Body of pancreas (tissue), 4 donors: ENCODE measurements at regions not wholly inside any gene's neighbourhood (a gene's known extent, or its start where the extent isn't known, plus 50 kb on each side); places are given as distances from the start of the nearest gene placed in this dataset.
"Not testable (repeated sequence)": the region's sequence is repeated elsewhere in the genome, so short reads cannot be mapped to it uniquely, and the experiment has no call there.

Experiments used
- ATAC-seq: fragments of 150-250 bp; one replicate; pipeline ENCODE4 v1.9.1; 2016
- DNase-seq, 4 donors: peaks; one replicate each; pipeline ENCODE4 v3.0.0-alpha.2; 2019
- H3K27ac ChIP-seq, 4 donors: fragments of 200-600 bp; sonication (generic); 1 replicate in 3 of 4; 2 replicates in 1 of 4; pipeline versions ENCODE4 v1.5.1 to v1.6.1; 2016 to 2019; ENCODE audit warnings: mild to moderate bottlenecking in 1 of 4, mixed read lengths in 1 of 4, moderate library complexity in 1 of 4
- H3K27me3 ChIP-seq, 2 donors: fragments of 200-600 bp; sonication (generic); one replicate each; pipeline ENCODE4 v1.6.0; 2016; ENCODE audit warnings: mild to moderate bottlenecking in 1 of 2
- H3K36me3 ChIP-seq, 2 donors: fragments of 200-600 bp; sonication (generic); replicated peaks in 1 of 2; 2 replicates each; pipeline ENCODE4 v1.5.1; 2016; ENCODE audit warnings: low read depth in 2 of 2; ENCODE audit not compliant: insufficient read depth in 1 of 2
- H3K4me1 ChIP-seq: fragments of 200-600 bp; sonication (generic); one replicate; pipeline ENCODE4 v1.6.0; 2016
- H3K4me3 ChIP-seq, 2 donors: fragments of 200-600 bp; sonication (generic); 1 replicate in 1 of 2; 2 replicates in 1 of 2; pipeline ENCODE4 v1.5.1; 2016 to 2019
- H3K9me3 ChIP-seq, 3 donors: fragments of 200-600 bp; sonication (generic); 1 replicate in 2 of 3; 2 replicates in 1 of 3; pipeline ENCODE4 v1.5.1; 2016
- CTCF ChIP-seq, 7 experiments: fragments of 450-650 bp in 4 of 7; fragments of 200-600 bp in 3 of 7; sonication (generic) in 3 of 7; IDR thresholded peaks; one replicate each; pipeline ENCODE4 v1.5.1; 2016 to 2019; ENCODE audit warnings: antibody characterized with exemption in 7 of 7
- POLR2A ChIP-seq, 3 donors: fragments of 450-650 bp; IDR thresholded peaks; one replicate each; pipeline ENCODE4 v1.6.1; 2016; ENCODE audit warnings: antibody characterized with exemption in 3 of 3, mild to moderate bottlenecking in 2 of 3
- WGBS, 2 donors: methylation state at CpG; one replicate each; pipeline ENCODE4 v1.1.5; 2017; 5-methylcytosine and 5-hydroxymethylcytosine counted together
- intact Hi-C: fragments of 100-400 bp; cut with DNase I; formaldehyde crosslinking; loops from one replicate; pipeline ENCODE4 v1.15.1; 2023

DNA sequence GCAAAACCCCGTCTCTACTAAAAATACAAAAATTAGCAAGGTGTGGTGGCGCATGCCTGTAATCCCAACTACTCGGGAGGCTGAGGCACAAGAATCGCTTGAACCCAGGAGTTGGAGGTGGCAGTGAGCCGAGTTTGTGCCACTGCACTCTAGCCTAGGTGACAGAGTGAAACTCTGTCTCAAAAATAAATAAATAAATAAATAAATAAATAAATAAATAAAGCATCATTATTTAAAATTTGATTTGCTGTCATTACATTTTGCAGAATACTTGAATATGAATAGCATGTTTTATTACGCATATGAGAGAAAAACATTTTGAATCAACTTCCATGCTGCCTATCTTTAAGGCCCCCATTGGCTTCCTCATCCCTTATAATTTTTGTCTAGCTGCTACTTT, 53.4 kb upstream of the MED14 start:
- H3K27ac ChIP-seq, H3K36me3 ChIP-seq, DNase-seq, H3K4me1 ChIP-seq, intact Hi-C loops, ATAC-seq, H3K9me3 ChIP-seq, H3K4me3 ChIP-seq, H3K27me3 ChIP-seq: not testable (repeated sequence)
- 88% methylated on average over 6 of the region's 6 CpGs for WGBS, 2 donors

GRCh38 chrX:40792433-40792832, 57.1 kb upstream of the MED14 start:
- ATAC-seq (no peak), DNase-seq (no peak)
- H3K4me1 ChIP-seq, result no peaks in the 10 kb centered on the region
- intact Hi-C loops, result no loop called here
- TF ChIP-seq CTCF (IDR thresholded peaks at IDR 0.05), result no peak
- TF ChIP-seq POLR2A (IDR thresholded peaks at IDR 0.05), result no peak
- H3K9me3 ChIP-seq, result no peaks in the 10 kb centered on the region
- no peak overlapping the region for H3K27ac ChIP-seq
- no peaks in the 10 kb centered on the region for H3K27me3 ChIP-seq
- 40 to 70% methylated on average over 1 of the region's 1 CpG for WGBS, 2 donors
- H3K36me3 ChIP-seq, result no peaks in the 10 kb centered on the region
- H3K4me3 ChIP-seq, result no peak overlapping the region

- intact Hi-C loops, H3K27me3 ChIP-seq, DNase-seq, H3K36me3 ChIP-seq, ATAC-seq, H3K4me3 ChIP-seq, H3K9me3 ChIP-seq, H3K27ac ChIP-seq, H3K4me1 ChIP-seq: not testable (repeated sequence)
- WGBS, 2 donors, result 100% methylated on average over 1 of the region's 1 CpG; no CpG with 5 or more reads in 1 of the 2 donors
Observed at GRCh38 chrX:40794829-40795130, 59.4 kb upstream of the MED14 start.

GRCh38 chrX:40799745-40800144, 64.4 kb upstream of the MED14 start:
- H3K4me3 ChIP-seq, H3K9me3 ChIP-seq, H3K27me3 ChIP-seq, H3K27ac ChIP-seq, intact Hi-C loops, DNase-seq, H3K36me3 ChIP-seq, ATAC-seq, H3K4me1 ChIP-seq: not testable (repeated sequence)
- WGBS, 2 donors, result 30 to 63% methylated on average over 2 to 3 of the region's 3 CpGs

- DNase-seq (no peak), ATAC-seq (no peak)
- H3K36me3 ChIP-seq, result no peaks in the 10 kb centered on the region
- WGBS, 2 donors, result 72 to 78% methylated on average over 5 to 12 of the region's 13 CpGs
- H3K4me3 ChIP-seq, result no peak overlapping the region
- no peaks in the 10 kb centered on the region for H3K9me3 ChIP-seq
- H3K27me3 ChIP-seq, result no peaks in the 10 kb centered on the region
- no peak overlapping the region for H3K27ac ChIP-seq
- no peak for TF ChIP-seq CTCF (IDR thresholded peaks at IDR 0.05)
- TF ChIP-seq POLR2A (IDR thresholded peaks at IDR 0.05), result no peak
- intact Hi-C loops, result no loop called here
- H3K4me1 ChIP-seq, result no peaks in the 10 kb centered on the region
Observed at GRCh38 chrX:40805404-40805803, 70.1 kb upstream of the MED14 start.

DNA sequence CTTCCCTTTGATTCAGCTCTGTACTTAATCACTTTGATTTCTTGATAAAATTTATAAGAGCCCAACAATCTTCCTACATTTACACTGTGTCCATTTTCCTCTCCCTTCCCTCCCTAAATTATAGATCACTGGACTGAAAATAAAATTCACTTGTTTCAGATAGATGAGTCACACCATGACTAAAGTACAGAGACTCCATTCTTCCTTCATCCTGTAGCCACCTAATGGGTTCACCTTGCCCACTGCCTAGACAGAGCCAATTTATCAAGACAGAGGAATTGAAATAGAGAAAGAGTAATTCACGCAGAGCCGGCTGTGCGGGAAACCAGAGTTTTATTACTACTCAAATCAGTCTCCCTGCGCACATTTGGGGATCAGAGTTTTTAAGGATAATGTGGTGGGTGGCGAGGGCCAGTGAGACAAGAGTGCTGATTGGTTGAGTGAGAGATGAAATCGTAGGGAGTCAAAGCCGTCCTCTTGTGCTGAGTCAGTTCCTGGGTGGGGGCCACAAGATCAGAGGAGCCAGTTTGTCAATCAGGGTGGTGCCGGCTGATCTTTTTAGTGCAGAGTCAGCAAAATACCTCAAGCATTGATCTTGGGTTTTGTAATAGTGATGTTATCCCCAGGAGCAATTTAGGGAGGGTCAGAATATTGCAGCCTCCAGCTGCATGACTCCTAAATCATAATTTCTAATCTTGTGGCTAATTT, 71.3 kb upstream of the MED14 start:
- intact Hi-C loops, result no loop called here
- TF ChIP-seq POLR2A (IDR thresholded peaks at IDR 0.05) (no peak), CTCF (IDR thresholded peaks at IDR 0.05) (no peak)
- WGBS, 2 donors, result 79 to 82% methylated on average over 8 of the region's 8 CpGs

More for the DNA sequence above, 71.3 kb upstream of the MED14 start:
- Histone ChIP-seq H3K4me3 (no peak overlapping the region), H3K27me3 (no peaks in the 10 kb centered on the region), H3K36me3 (no peaks in the 10 kb centered on the region), H3K27ac (no peak overlapping the region), H3K9me3 (no peaks in the 10 kb centered on the region), H3K4me1 (no peaks in the 10 kb centered on the region)
- ATAC-seq, result no peak
- DNase-seq, result no peak
